ENCODE measurements at regions not wholly inside any gene's neighbourhood (a gene's known extent, or its start where the extent isn't known, plus 50 kb on each side); places are given as distances from the start of the nearest gene placed in this dataset.

DNA sequence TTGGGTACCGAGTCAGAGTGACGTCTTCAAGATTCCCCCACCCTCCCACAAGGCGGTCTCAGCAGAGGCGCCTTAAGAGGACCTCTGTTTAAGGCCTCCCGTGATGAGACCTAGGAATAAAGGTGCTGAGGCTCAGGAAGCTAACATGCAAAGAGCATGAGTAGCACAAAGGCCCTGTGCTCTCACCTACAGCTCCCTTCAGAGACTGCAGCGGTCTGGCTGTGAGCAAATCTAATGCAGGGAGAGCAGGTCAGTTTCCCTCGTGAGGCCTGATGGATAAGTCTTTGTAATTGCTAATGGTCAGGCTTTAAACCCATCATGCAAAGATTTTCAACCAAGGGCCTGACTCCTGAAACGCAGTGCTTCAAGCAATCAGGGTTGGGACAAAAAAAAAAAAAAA is 909.3 kb upstream of the GHITM start:
- Histone ChIP-seq H3K27me3 (ENCODE audit: control insufficient read depth in 2 of 2, insufficient read depth in 2 of 2, low read length in 2 of 2) (no peaks in the 10 kb centered on the region), H3K36me3 (ENCODE audit: control insufficient read depth in 2 of 2, extremely low read depth in 1 of 2, insufficient read depth in 2 of 2, low read length in 2 of 2) (no peaks in the 10 kb centered on the region), H3K4me2 (ENCODE audit: insufficient read depth, low read length) (no peak overlapping the region), H4K20me1 (replicated peaks; ENCODE audit: control insufficient read depth, extremely low read depth, insufficient read depth, low read length) (no peaks in the 10 kb centered on the region), H3K9me1 (replicated peaks; ENCODE audit: control insufficient read depth, extremely low read depth, insufficient read depth, low read length) (no peaks in the 10 kb centered on the region), H3K27ac (ENCODE audit: insufficient read depth, low read depth, low read length) (no peak overlapping the region), H3K4me1 (ENCODE audit: control insufficient read depth, extremely low read depth, insufficient read depth, low read length) (no peaks in the 10 kb centered on the region), H3K79me2 (ENCODE audit: control insufficient read depth, insufficient read depth, low read length) (no peaks in the 10 kb centered on the region), H3K9ac (replicated peaks; ENCODE audit: extremely low read depth, insufficient read depth, low read length) (no peak overlapping the region), H3K4me3 (replicated peaks in 1 of 3; ENCODE audit: insufficient read depth in 1 of 3, low read depth in 1 of 3, low read length in 3 of 3) (no peak overlapping the region), H3K9me3 (replicated peaks; ENCODE audit: control insufficient read depth, insufficient read depth, low read length) (no peaks in the 10 kb centered on the region), H2AFZ (ENCODE audit: low read depth, low read length) (no peak overlapping the region)
- FAIRE-seq (no peak), DNase-seq (ENCODE audit: low read depth, low spot score) (no peak)
- intact Hi-C loops (cut with micrococcal nuclease) (no loop called here), dilution Hi-C loops (cut with MboI; ENCODE audit: extremely low pct_ligation_motif_present, low sequenced_read_pairs) (no loop called here)
- no peak for TF ChIP-seq GATA2 (IDR thresholded peaks at IDR 0.05; ENCODE audit: insufficient read depth, insufficient read length, low read depth, low read length)
- TF ChIP-seq, protein P1, sequence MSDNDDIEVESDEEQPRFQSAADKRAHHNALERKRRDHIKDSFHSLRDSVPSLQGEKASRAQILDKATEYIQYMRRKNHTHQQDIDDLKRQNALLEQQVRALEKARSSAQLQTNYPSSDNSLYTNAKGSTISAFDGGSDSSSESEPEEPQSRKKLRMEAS (IDR thresholded peaks at IDR 0.05; ENCODE audit: insufficient read depth, insufficient read length), result no peak
- no TSS peak for BruUV-seq (replicated peaks)
- ChIA-PET POLR2A (no interaction called here), CTCF (no interaction called here)

DNA sequence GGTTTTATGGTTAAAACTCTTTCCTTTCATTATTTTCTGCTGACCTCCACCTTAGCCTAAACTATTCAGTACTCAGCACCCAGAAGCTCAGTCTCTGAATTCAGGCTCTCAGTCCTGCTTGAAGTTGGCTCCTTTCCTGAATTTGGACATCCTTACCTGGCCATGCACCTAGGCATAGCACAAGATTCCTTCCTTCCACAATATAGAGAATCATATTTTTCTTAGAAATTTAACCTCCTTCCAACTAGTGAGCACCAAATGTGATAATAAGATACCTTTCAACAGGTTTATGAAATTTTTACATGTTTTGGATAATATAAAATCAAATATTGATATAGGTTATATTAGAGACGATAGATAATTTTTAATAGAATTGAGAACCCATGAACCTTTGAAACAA is 905.6 kb upstream of the GHITM start:
- no TSS peak for BruUV-seq (replicated peaks)

More for the DNA sequence above, 905.6 kb upstream of the GHITM start:
- no peaks in the 10 kb centered on the region for H3K9me3 ChIP-seq (replicated peaks; ENCODE audit: control insufficient read depth, insufficient read depth, low read length)
- H3K9ac ChIP-seq (replicated peaks; ENCODE audit: extremely low read depth, insufficient read depth, low read length), result no peak overlapping the region
- no peaks in the 10 kb centered on the region for H3K27me3 ChIP-seq (ENCODE audit: control insufficient read depth in 2 of 2, insufficient read depth in 2 of 2, low read length in 2 of 2)
- ChIA-PET POLR2A (no interaction called here), CTCF (interaction anchor here (1.2 kb wide), 1 partner anchor 638 kb away, joined by 4 read pairs; no protein-coding TSS in a partner anchor)
- TF ChIP-seq FOS (IDR thresholded peaks at IDR 0.05; ENCODE audit: borderline replicate concordance, insufficient read depth, low read length), result no peak
- no peak for TF ChIP-seq POLR2AphosphoS5 (IDR thresholded peaks at IDR 0.05; ENCODE audit: insufficient read depth, low read depth, low read length)
- no peak for TF ChIP-seq GATA2 (IDR thresholded peaks at IDR 0.05; ENCODE audit: insufficient read depth, insufficient read length, low read depth, low read length)
- TF ChIP-seq, protein P1 (IDR thresholded peaks at IDR 0.05; ENCODE audit: insufficient read depth, insufficient read length), result no peak
- TF ChIP-seq JUN (IDR thresholded peaks at IDR 0.05; ENCODE audit: borderline replicate concordance, insufficient read depth, insufficient read length, low read depth), result no peak
- TF ChIP-seq, protein P2, sequence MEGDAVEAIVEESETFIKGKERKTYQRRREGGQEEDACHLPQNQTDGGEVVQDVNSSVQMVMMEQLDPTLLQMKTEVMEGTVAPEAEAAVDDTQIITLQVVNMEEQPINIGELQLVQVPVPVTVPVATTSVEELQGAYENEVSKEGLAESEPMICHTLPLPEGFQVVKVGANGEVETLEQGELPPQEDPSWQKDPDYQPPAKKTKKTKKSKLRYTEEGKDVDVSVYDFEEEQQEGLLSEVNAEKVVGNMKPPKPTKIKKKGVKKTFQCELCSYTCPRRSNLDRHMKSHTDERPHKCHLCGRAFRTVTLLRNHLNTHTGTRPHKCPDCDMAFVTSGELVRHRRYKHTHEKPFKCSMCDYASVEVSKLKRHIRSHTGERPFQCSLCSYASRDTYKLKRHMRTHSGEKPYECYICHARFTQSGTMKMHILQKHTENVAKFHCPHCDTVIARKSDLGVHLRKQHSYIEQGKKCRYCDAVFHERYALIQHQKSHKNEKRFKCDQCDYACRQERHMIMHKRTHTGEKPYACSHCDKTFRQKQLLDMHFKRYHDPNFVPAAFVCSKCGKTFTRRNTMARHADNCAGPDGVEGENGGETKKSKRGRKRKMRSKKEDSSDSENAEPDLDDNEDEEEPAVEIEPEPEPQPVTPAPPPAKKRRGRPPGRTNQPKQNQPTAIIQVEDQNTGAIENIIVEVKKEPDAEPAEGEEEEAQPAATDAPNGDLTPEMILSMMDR (IDR thresholded peaks at IDR 0.05; ENCODE audit: extremely low read depth in 1 of 2, insufficient read depth in 1 of 2, low read depth in 1 of 2, low read length in 2 of 2), result no peak
- TF ChIP-seq EZH2 (IDR thresholded peaks at IDR 0.05; ENCODE audit: borderline replicate concordance, low read depth, low read length, severe bottlenecking), result no peak
- TF ChIP-seq POLR2A (IDR thresholded peaks at IDR 0.05; ENCODE audit: low read depth, low read length), result no peak
- no peak for TF ChIP-seq MYC (IDR thresholded peaks at IDR 0.05; ENCODE audit: low read depth, low read length)
- no peaks in the 10 kb centered on the region for H3K36me3 ChIP-seq (ENCODE audit: control insufficient read depth in 2 of 2, extremely low read depth in 1 of 2, insufficient read depth in 2 of 2, low read length in 2 of 2)
- H3K4me1 ChIP-seq (ENCODE audit: control insufficient read depth, extremely low read depth, insufficient read depth, low read length), result no peaks in the 10 kb centered on the region
- H3K79me2 ChIP-seq (ENCODE audit: control insufficient read depth, insufficient read depth, low read length), result no peaks in the 10 kb centered on the region
- H3K27ac ChIP-seq (ENCODE audit: insufficient read depth, low read depth, low read length), result no peak overlapping the region
- H3K4me3 ChIP-seq (replicated peaks in 1 of 3; ENCODE audit: insufficient read depth in 1 of 3, low read depth in 1 of 3, low read length in 3 of 3), result no peak overlapping the region
- no peak overlapping the region for H3K4me2 ChIP-seq (ENCODE audit: insufficient read depth, low read length)
- H4K20me1 ChIP-seq (replicated peaks; ENCODE audit: control insufficient read depth, extremely low read depth, insufficient read depth, low read length), result no peaks in the 10 kb centered on the region
- FAIRE-seq (no peak), DNase-seq (ENCODE audit: low read depth, low spot score) (no peak)
- no peaks in the 10 kb centered on the region for H3K9me1 ChIP-seq (replicated peaks; ENCODE audit: control insufficient read depth, extremely low read depth, insufficient read depth, low read length)
- intact Hi-C loops (cut with micrococcal nuclease) (no loop called here), dilution Hi-C loops (cut with MboI; ENCODE audit: extremely low pct_ligation_motif_present, low sequenced_read_pairs) (no loop called here)
- H2AFZ ChIP-seq (ENCODE audit: low read depth, low read length), result no peak overlapping the region

Measured in endothelial cell of umbilical vein (primary cell).